CD4-positive, alpha-beta T cell treated with Interleukin-21 for 1 hour (primary cell): ENCODE measurements at regions not wholly inside any gene's neighbourhood (a gene's known extent, or its start where the extent isn't known, plus 50 kb on each side); places are given as distances from the start of the nearest gene placed in this dataset.
"Not testable (repeated sequence)": the region's sequence is repeated elsewhere in the genome, so short reads cannot be mapped to it uniquely, and the experiment has no call there.

ENCODE experiments used
- DNase-seq: peaks from one replicate; pipeline ENCODE4 v3.0.0-alpha.2; 2020

GRCh38 chr21:18096413-18096812, 148.2 kb upstream of the CHODL start:
- DNase-seq, result not testable (repeated sequence)

- no peak for DNase-seq
Measured at GRCh38 chr21:18089786-18090185, 154.8 kb upstream of the CHODL start.

GRCh38 chr21:18070392-18070791, 174.2 kb upstream of the CHODL start:
- DNase-seq, result no peak

GRCh38 chr21:18069875-18070274, 174.8 kb upstream of the CHODL start:
- no peak for DNase-seq

- no peak for DNase-seq
Measured at GRCh38 chr21:18060402-18060801, 184.2 kb upstream of the CHODL start.

- no peak for DNase-seq
Measured at GRCh38 chr21:18058731-18059398, 185.8 kb upstream of the CHODL start.

GRCh38 chr21:18053151-18053550, 191.5 kb upstream of the CHODL start:
- DNase-seq, result no peak

- DNase-seq, result no peak
Measured at GRCh38 chr21:18049461-18049860, 195.2 kb upstream of the CHODL start.

GRCh38 chr21:18041012-18041411, 203.6 kb upstream of the CHODL start:
- DNase-seq, result peak; percentile 9

- DNase-seq, result no peak
Measured at GRCh38 chr21:18030248-18030647, 211.1 kb upstream of the C21orf91 start.

- no peak for DNase-seq
Measured at GRCh38 chr21:18026359-18026758, 207.2 kb upstream of the C21orf91 start.

- no peak for DNase-seq
Measured at GRCh38 chr21:18023711-18024110, 204.6 kb upstream of the C21orf91 start.

GRCh38 chr21:18023157-18023556, 204.0 kb upstream of the C21orf91 start:
- DNase-seq, result no peak

- DNase-seq, result no peak
Measured at GRCh38 chr21:18007121-18007520, 188.0 kb upstream of the C21orf91 start.

GRCh38 chr21:18006691-18007090, 187.5 kb upstream of the C21orf91 start:
- no peak for DNase-seq

- no peak for DNase-seq
Measured at GRCh38 chr21:18002393-18002792, 183.2 kb upstream of the C21orf91 start.

GRCh38 chr21:18000981-18001686, 182.0 kb upstream of the C21orf91 start:
- no peak for DNase-seq

- DNase-seq, result not testable (repeated sequence)
Measured at GRCh38 chr21:17998599-17998998, 179.4 kb upstream of the C21orf91 start.

GRCh38 chr21:17989780-17990179, 170.6 kb upstream of the C21orf91 start:
- DNase-seq, result no peak

GRCh38 chr21:17988102-17988437, 168.9 kb upstream of the C21orf91 start:
- no peak for DNase-seq

GRCh38 chr21:17987382-17988101, 168.4 kb upstream of the C21orf91 start:
- no peak for DNase-seq

GRCh38 chr21:17981060-17981740, 162.0 kb upstream of the C21orf91 start:
- DNase-seq, result no peak

GRCh38 chr21:17979763-17980162, 160.6 kb upstream of the C21orf91 start:
- no peak for DNase-seq

- DNase-seq, result no peak
Measured at GRCh38 chr21:17978895-17979294, 159.7 kb upstream of the C21orf91 start.
